ENCODE measurements at regions not wholly inside any gene's neighbourhood (a gene's known extent, or its start where the extent isn't known, plus 50 kb on each side); places are given as distances from the start of the nearest gene placed in this dataset.

GRCh38 chr17:77527836-77528505, 387.2 kb downstream of the SEC14L1 start:
- Histone ChIP-seq H4K20me1 (ENCODE audit: control insufficient read depth, insufficient read depth, low read depth, low read length) (no peaks in the 10 kb centered on the region), H3K9me2 (replicated peaks; ENCODE audit: control insufficient read depth, low read length) (no peaks in the 10 kb centered on the region), H3K4me1 (ENCODE audit: control insufficient read depth, low read length) (no peaks in the 10 kb centered on the region), H3F3A (ENCODE audit: control insufficient read depth, insufficient read depth) (no peaks in the 10 kb centered on the region), H3K36me3 (ENCODE audit: control insufficient read depth, low read length) (no peaks in the 10 kb centered on the region), H3K4me3 (ENCODE audit: low read length) (no peak overlapping the region), H3K4me2 (ENCODE audit: low read length) (no peak overlapping the region), H3K27me3 (ENCODE audit: control insufficient read depth, low read length) (peaks cover 2% of the 10 kb centered on the region; the same call in 1 of the 2 replicates), H3K9me3 (ENCODE audit: control insufficient read depth, insufficient read depth, low read length) (no peaks in the 10 kb centered on the region), H3K27ac (ENCODE audit: low read depth, low read length) (no peak overlapping the region), H3K79me2 (ENCODE audit: control insufficient read depth, low read length) (no peaks in the 10 kb centered on the region)
- TF ChIP-seq EZH2phosphoT487 (IDR thresholded peaks at IDR 0.05; ENCODE audit: borderline replicate concordance, low read length) = no peak
- no peak for TF ChIP-seq CTCF (IDR thresholded peaks at IDR 0.05; ENCODE audit: low read depth, low read length, poor library complexity, severe bottlenecking)

DNA sequence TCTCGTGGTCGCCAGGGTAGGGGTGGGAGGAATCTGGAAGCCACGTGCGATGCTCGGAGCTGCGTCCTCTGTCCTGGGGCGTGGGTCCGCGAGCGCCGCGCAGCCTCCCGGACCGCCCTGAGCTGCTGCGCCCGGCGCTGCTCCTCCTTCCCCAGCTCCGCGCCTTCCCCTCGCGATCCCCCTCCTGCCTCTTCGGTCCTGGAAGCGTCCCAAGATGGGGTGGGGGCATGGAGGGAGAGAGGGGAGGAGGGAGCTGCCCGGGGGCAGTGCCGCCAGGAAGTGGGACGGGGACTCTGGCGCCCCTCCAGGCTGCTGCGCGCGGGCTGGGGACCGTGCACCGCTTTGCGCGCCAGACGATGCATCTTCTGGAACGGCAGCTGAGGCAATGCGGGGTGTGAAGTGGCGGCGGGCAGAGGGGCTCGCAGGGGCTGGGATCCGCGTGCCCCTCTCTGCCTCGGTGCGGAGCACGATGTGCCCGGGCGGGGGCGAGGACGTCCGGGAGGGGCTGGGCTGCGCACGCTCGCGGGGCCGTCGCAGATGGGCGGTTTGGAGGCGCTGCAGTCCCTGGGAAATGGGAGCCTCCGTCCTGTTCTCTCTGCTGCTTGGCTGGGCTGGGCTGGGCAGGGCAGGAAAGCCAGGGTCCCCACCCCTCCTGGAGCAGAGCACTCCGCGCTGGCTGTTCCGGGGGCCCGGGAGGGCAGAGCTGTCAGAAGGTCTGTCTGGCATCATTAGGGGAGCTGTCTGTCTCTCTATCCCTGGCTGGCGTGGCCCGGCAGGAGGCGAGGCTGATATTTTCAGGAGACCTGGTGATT, 388.0 kb downstream of the SEC14L1 start:
- no peaks in the 10 kb centered on the region for H3K4me1 ChIP-seq (ENCODE audit: control insufficient read depth, low read length)
- no peaks in the 10 kb centered on the region for H3K9me3 ChIP-seq (ENCODE audit: control insufficient read depth, insufficient read depth, low read length)
- peaks cover 2% of the 10 kb centered on the region; the same call in 1 of the 2 replicates for H3K27me3 ChIP-seq (ENCODE audit: control insufficient read depth, low read length)
- no peak overlapping the region for H3K4me3 ChIP-seq (ENCODE audit: low read length)
- TF ChIP-seq EZH2phosphoT487 (IDR thresholded peaks at IDR 0.05; ENCODE audit: borderline replicate concordance, low read length) (no peak), CTCF (IDR thresholded peaks at IDR 0.05; ENCODE audit: low read depth, low read length, poor library complexity, severe bottlenecking) (no peak)
- H3K79me2 ChIP-seq (ENCODE audit: control insufficient read depth, low read length) = no peaks in the 10 kb centered on the region
- H3K9me2 ChIP-seq (replicated peaks; ENCODE audit: control insufficient read depth, low read length) = no peaks in the 10 kb centered on the region
- H3K27ac ChIP-seq (ENCODE audit: low read depth, low read length) = no peak overlapping the region
- no peak overlapping the region for H3K4me2 ChIP-seq (ENCODE audit: low read length)
- no peaks in the 10 kb centered on the region for H4K20me1 ChIP-seq (ENCODE audit: control insufficient read depth, insufficient read depth, low read depth, low read length)
- no peaks in the 10 kb centered on the region for H3K36me3 ChIP-seq (ENCODE audit: control insufficient read depth, low read length)
- no peaks in the 10 kb centered on the region for H3F3A ChIP-seq (ENCODE audit: control insufficient read depth, insufficient read depth)

DNA sequence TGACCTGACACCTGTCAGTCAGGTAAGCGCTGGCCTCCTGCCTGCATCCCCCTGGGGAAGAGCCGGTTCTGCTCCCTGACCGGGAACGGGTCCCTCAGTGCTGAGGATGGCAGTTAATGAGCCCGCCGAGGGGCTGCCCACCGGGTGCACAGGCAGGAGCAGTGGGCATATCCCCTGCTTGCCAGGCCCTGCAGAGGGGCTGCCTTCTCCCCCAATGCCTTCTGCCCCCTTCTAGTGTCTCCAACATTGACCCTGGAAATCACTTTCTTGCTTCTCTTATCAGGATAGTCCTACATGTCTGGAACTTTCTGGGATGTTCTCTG, 388.5 kb downstream of the SEC14L1 start:
- no peak overlapping the region for H3K4me3 ChIP-seq (ENCODE audit: low read length)
- no peaks in the 10 kb centered on the region for H3K4me1 ChIP-seq (ENCODE audit: control insufficient read depth, low read length)
- no peaks in the 10 kb centered on the region; the same call in 1 of the 2 replicates for H3K9me3 ChIP-seq (ENCODE audit: control insufficient read depth, insufficient read depth, low read length)
- no peaks in the 10 kb centered on the region for H4K20me1 ChIP-seq (ENCODE audit: control insufficient read depth, insufficient read depth, low read depth, low read length)
- H3K4me2 ChIP-seq (ENCODE audit: low read length) = no peak overlapping the region
- no peak overlapping the region for H3K27ac ChIP-seq (ENCODE audit: low read depth, low read length)
- H3K79me2 ChIP-seq (ENCODE audit: control insufficient read depth, low read length) = no peaks in the 10 kb centered on the region
- H3F3A ChIP-seq (ENCODE audit: control insufficient read depth, insufficient read depth) = no peaks in the 10 kb centered on the region
- no peaks in the 10 kb centered on the region for H3K36me3 ChIP-seq (ENCODE audit: control insufficient read depth, low read length)
- H3K27me3 ChIP-seq (ENCODE audit: control insufficient read depth, low read length) = peaks cover 2% of the 10 kb centered on the region; the same call in 1 of the 2 replicates
- no peak for TF ChIP-seq EZH2phosphoT487 (IDR thresholded peaks at IDR 0.05; ENCODE audit: borderline replicate concordance, low read length)
- TF ChIP-seq CTCF (IDR thresholded peaks at IDR 0.05; ENCODE audit: low read depth, low read length, poor library complexity, severe bottlenecking) = no peak
- H3K9me2 ChIP-seq (replicated peaks; ENCODE audit: control insufficient read depth, low read length) = no peaks in the 10 kb centered on the region
